ENCODE measurements at regions not wholly inside any gene's neighbourhood (a gene's known extent, or its start where the extent isn't known, plus 50 kb on each side); places are given as distances from the start of the nearest gene placed in this dataset.
"Not testable (repeated sequence)": the region's sequence is repeated elsewhere in the genome, so short reads cannot be mapped to it uniquely, and the experiment has no call there.

DNA sequence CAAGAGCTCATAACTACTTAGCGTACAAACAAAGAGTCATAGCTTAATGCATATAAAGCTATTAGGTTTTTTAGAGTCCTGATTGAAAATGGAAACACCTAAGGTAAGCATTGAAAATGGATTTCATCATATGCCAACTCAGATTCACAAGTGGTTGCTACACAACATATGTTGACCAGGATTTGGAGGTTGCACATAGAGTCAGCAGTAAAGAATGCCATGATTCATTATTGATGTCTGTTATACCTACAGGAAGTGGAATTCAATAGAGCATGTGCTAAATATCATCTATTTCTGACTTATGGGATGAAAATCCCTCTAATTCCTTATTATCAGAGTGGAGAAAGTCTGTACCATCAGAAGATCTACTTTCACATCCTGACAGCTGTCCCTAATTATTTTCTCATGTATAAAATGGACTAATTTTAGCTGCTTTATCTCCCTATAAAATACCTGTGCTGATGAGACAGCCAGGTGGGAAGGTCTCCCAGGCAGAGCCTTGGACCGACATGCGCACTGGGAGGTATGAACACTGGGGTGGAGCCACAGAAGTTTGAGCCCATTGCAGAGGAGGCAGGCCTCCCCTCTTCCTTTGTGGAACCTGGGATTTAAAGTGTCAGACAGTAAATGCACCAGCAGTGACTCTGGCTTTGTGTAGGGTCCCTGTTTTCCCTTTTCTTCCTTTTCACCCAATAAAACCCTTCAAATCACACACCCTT is 204.2 kb downstream of the AASDHPPT start:
- DNase-seq = no peak

DNA sequence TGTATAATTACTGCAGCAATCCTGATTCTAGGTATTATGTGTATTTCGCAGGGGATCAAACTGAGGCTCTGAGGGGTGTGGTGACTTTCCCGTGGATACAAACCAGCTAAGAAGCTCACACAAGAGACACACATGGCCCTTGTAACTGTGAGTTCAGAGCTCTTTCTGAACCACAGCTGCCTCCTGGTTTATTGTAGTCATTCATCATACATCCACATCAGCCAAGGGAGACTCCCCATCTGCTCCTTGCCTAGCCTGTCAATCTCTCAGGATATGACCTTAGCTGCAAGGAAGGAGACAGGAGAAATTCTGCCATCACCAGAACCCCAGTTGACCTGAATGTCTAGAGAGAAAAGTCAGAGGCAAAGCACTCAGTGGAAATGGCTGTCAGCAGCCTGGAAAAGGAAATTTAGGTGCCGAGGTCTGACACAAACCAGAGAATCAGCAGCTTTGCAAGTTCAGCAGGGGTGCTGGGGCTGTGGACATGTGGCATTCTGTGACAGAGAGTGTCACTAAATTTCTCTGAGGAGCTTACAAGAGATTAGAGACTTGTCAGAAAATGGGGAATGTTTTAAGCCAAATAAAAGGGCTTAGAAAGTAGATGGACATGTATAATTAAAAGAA is 209.5 kb downstream of the AASDHPPT start:
- peak in 1 of 2 experiments; percentile 21 for DNase-seq

DNA sequence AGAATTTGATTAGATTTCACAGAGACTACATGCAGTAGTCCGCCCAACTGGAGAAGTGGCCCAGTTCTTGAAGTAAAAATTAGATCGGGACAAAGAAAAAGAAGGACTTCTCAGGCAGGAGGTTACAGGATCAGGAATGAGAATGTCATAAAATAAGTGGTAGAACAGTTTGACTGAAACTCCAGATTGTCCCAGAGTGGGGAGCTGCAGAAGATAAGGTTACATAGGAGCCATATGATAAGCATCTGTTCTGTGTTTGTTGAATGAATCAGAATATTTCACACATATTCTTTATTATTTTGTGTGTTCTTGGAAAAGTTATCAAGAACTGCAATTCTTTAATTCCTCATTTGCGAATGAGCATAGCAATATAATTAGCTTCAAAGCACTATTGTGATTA is 210.6 kb downstream of the AASDHPPT start:
- DNase-seq = no peak

DNA sequence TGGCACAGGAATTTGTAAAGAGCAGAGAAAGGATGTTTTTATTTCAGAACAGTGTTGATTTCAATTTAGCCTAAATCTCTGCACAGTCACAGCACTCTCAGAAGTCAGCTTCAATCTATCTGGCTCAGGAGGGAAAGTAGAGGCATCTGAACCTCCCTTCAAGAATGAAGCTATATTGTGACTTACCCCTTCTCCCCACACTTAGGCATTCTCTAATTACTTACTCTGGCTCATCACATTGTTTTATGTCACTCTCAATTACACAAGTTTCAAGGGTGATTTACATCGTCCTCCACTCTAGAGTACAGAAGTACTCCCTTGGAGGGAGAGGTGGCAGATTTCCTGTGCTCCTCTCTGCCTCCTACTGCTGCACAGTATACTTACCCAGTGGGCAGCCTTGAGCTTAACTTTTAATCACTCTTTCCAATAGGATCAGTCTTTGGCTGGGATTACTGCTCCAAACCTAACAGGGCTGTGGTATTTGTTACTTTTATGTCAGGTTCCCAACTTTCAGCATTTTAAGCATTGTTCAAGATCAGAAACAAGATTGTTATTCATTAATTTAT is 211.4 kb downstream of the AASDHPPT start:
- no peak for DNase-seq

DNA sequence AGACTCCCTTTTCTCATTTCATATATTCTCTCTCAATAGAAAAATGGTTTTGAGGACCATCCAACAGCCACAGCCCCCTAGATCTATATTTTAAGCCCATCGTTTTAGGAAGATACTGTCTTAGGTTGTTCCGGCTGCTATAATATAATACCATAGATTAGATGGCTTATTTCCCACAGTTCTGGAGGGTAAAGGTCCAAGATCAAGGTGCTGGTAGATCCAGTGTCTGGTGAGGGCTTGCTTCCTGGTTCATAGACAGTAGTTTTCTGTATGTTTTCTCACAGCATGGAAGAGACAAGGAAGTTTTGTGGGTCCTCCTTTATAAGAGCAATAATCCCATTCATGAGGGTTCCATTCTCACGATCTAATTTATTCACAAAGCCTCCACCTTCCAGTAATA is 215.1 kb downstream of the AASDHPPT start:
- no peak for DNase-seq

DNA sequence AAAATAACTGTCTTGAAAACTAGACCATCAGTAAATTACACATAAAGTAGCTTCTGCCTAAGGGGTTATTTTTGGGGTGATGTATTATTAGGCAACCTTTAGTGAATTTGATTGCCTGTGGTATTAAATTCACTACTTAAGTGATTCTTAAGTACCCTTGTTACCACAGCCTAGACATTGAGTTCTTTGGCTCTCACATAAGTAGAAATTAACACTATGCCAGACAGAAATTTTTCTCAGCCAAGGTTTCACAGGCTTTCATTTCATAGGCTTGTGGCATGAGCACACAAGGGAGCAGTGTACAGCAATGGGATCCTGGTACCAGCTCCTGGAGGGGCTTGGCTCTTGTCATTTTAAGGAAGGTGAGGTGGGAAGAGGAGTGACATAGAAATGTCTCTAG is 218.5 kb downstream of the AASDHPPT start:
- DNase-seq = no peak

DNA sequence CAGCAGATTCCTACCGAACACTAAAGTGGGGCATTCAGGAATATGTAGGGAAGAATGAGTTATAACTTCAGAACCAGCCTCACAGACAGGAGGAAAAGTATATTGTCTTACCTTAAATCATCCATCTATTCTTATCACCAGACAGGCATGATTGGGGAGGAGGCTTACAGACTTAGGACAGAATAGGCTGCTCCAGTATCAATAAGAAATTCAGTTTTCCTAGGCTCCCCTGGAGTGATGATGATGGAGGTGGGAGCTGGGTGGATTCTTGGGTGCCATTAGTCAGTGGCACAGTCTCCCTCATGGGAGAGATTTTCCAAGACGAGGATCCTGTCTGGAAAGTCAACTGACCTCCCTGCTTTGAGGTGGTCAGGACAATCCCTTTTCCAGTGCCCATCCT is 225.0 kb downstream of the AASDHPPT start:
- DNase-seq = no peak

DNA sequence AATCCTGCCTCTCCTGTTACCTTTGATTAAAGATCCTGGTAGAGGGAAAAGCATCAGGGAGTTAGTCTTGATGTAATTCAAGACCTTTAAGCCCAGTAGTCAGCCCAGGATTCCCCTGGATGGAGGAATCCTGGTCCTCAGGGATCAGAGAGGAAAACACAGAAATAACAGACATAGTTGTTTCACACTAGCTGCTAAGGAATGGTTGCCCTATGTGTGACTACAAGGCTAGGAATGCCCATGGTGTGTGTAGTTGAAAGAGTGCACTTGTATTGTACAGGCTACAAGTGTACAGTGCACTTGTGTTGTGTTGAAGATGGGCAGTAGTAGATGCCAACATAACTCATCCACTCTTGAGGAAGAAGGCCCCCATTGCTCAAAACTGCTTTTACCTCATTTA is 226.8 kb downstream of the AASDHPPT start:
- no peak for DNase-seq

DNA sequence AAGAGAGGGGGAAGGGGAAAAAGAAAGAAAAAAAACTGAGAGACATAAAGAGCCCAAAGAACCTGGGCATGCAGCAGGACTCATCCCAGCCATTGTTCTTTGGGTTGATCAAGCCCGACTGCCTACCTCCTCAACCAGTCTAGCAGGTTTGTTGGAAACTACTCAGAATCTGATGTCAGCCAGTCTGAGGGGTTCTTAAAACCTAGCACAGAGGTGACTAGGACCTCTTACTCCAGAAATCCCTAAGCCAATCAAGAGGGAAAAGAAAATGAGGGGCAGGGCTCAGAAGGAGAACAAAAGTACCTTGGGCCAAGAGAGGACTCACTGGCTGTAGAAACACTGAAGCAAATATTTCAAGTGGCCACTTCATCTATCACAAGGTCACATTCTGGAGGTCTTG is 228.0 kb downstream of the AASDHPPT start:
- DNase-seq = no peak

DNA sequence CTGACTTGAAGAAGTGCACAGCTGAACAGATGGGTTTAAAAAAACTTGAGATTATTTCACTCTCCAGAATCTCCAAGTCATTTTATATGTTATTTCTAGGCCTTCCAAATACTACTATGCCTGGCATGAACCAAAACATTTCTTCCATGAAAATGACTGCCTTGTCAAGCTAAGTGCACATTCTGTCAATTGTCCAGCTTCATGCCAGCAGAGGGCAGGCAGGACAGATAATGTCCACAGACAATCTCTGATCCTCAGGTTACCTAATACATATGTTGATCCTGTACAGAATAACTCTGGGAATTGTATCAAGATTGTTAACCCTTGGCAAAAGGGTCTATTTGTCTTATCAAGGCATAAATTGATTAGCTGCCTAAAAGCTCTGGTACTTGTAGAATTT is 229.5 kb downstream of the AASDHPPT start:
- no peak for DNase-seq

DNA sequence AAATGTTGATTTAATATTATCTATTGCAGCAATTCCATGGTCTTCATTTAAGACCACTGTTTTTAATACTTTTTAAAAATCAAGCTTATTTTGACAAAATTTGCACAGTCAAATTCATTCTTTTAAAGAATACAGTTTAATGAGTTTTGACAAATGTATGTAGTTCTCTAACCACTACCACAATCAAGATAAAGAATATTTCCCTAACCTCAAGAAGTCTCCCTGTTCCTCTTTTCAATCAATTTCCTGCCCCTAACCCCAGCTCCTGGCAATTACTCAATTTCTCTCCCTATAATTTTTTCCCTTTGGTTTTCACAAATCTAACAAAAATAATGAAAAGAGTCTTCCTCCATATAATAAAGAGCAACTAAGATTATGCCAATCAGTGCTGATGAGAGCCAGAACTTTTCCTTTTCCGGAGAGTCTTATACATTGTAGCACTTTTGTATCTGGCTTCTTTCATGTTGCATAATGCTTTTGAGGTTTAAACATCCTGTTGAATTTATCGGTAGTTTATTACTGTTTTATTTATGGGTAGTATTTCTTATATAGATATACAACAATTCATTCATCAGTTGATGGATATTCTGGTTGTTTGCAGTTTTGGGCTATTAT is 231.7 kb downstream of the AASDHPPT start:
- DNase-seq = no peak

DNA sequence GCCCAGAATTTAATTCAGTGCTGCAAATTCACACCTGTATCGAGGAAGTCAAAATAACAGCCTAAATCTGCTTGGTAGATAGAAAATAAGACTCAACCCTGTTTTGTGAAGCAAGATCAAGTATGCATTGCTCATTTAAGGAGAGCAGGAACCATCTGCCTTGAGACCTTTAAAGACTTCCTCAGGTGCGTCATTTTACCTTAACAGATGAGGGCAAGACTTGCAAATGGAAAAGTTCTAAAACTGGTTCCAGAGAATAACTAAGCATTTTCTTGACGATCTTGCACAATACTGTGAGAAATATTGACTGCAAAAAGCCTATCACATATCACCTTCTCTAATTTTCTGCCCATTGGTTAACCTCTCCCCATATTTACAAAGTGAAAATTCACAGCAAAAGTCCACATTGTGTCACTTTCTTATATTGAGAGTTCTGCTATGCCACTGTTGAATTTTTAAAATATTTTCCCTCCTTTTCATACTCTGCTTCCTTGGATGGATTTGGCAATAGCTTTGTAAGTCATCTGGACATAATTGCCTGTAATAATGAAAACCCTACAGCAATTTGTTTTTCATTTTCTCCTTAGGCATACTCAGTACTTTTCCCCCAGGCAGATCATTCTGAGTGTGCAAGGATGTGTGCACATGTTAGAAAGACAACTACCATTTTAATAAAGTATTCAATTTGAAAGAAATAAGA is 234.2 kb downstream of the AASDHPPT start:
- no peak for DNase-seq

DNA sequence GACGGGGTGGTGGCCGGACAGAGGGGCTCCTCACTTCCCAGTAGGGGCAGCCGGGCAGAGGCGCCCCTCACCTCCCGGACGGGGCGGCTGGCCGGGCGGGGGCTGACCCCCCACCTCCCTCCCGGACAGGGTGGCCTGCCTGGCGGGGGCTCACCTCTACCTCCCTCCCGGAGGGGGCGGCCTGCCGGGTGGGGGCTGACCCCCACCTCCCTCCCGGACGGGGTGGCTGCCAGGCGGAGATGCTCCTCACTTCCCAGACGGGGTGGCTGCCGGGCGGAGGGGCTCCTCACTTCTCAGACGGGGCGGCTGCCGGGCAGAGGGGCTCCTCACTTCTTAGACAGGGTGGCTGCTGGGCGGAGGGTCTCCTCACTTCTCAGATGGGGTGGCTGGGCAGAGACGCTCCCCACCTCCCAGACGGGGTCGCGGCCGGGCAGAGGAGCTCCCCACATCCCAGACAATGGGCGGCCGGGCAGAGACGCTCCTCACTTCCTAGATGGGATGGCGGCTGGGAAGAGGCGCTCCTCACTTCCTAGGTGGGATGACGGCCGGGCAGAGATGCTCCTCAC is 239.8 kb downstream of the AASDHPPT start:
- not testable (repeated sequence) for DNase-seq

DNA sequence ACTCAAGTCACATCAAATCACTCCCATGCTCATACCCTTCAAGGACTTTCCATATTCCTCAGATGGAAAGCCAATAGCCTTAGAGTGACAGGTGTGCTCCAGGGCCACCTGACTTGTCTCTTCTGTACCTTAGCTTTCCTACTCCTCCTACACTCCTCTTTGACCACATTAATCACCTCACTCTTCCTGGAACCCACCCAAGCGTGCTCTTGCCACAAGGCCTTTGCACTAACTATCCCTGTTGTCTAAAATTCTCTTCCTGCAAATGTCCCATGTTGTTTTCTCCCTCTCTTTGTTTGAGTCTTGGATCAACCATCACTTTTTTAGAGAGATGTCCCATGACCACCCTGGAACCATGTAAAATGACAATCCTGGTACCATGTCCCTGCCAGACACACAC is 244.1 kb downstream of the AASDHPPT start:
- DNase-seq = no peak

DNA sequence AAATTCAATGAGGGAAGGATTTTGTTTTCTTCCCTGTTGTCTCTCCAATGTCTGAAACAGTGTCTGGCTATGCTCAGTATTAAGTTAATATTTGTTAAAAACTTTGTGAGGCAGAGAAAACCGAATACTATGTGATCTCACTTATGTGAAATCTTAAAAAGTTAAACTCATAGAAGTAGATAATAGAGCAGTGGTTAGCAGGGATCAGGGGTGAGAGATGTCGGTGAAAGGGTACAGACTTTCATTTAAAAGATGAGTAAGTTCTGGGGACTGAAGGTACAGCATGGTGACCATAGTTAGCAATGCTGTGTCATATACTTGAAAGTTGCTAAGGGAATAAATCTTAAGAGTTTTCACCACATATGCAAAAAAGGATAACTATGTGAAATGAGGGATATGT is 244.6 kb downstream of the AASDHPPT start:
- DNase-seq = no peak

DNA sequence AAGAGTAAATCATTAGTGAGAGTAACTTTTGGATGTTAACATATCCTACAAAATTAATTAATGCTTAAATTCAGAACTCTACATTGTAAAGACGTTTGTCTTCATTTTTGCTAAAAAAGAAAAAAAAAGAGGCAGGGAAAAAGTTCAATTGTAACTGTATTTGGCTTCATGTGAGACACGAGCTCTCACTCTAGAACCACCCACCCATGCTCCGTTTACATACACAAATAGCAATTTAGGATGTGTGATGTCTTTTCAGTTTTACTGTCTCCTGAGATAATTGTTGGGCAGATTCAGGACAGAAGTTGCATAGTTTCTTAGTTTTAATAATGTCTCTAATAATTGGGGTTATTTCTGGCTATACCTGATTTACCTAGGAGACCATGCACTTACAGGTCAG is 248.6 kb downstream of the AASDHPPT start:
- DNase-seq = no peak

DNA sequence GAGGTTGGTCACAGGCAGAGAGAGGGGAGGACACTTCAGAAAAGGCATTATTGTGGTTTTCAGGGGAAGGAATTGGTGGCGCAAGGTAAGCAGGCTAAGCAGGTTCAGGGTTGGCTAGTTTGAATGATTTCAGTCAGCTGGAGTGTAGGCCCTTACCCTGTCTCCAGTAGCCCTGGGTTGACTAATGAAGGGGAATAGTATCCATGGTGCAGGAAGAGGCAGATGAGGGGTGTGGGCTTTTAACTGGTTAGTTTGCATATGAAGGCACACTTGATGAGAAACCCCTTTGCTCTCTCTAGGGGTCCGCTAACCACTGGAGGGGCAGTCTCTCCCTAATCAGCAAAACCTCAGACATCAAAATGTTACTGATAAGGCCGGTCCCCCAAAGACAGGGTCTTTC is 249.7 kb downstream of the AASDHPPT start:
- DNase-seq = no peak

DNA sequence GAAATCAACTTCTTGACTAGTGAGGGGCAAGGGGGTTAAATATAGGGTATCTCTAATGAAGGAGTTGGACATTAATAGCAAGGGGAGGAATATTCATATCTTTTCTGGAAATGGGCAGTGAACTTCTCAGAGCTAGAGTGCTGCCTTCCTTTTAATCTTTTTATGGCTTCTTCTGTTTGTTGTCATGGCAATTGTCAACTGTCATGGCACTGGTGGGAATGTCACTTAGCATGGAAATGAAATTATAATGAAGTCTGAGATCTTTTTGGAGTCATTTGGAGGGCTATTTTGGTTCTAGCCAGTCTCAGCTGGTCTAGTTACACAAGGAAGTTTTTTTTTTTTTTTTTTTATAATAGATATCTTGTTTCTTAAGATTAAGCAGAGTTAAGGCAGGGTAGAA is 250.2 kb downstream of the AASDHPPT start:
- no peak for DNase-seq

DNA sequence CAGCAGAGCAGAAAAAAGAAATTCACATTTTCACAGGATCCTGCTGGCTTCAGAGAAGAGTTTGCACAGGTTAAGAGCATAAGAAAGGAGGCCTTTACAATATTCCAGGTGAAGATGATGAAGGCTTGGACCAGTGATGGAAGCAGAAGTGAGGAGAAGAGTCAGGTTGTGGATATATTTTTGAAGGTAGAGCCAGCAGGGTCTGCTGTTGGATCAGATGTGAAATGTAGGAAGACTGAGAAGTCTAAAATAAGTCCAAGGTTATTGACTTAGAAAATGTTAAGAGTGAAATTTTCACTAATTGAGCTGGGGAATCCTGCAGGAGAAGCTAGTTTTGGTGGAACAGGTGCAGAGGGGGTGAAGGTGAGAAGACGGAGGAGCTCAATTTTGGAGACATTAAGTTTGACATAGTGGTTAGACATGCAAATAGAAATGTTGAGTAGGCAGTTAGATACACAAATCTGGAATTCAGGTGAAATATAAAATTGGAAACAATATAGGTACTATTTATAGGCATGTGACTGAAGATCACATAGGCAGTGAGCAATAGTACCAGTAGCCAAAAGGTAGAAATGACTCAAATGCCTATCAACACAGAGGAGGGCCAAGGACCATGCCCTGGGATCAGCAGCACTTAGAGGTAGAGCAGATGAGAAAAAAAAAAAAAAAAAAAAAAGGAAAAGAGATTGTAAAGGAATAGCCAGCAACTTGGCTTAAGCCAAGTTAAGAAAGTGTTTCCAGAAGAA is 252.0 kb downstream of the AASDHPPT start:
- no peak for DNase-seq

DNA sequence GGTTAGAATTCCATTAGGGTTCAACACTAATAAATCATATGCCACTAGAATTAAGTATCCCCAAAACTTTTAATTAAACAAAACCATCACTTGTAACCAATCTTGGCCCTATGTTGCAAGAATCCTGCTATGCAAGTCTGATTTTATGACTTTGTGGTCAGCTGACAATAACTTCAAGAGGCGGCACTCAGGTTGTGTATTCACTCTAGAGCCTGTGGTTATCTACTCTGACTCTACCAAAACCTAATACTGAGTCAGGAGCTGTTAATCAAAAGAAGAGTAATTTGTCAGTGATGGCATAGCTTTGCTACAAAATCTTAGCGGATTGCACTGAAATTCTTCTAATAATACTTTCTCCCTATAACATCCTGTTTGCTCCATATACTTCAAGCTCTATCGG is 253.7 kb downstream of the AASDHPPT start:
- no peak for DNase-seq

DNA sequence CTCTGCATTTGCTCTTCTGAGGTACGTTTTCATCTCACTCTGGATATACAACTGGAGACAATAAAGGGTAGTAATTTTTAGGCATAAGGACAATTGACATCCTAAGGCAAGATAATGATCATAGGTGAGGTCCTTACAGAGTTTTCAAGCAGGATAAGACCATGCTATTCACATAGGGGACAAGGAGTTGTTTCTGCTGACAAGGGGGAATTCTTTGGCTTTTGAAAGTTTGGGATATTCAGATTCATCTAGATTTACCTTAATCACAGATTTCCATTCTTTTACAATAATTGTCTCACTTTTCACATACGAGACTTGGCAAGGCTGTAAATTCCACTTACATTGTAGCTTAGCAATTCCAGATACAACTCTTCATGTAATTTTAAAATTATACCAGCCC is 256.2 kb downstream of the AASDHPPT start:
- no peak for DNase-seq

DNA sequence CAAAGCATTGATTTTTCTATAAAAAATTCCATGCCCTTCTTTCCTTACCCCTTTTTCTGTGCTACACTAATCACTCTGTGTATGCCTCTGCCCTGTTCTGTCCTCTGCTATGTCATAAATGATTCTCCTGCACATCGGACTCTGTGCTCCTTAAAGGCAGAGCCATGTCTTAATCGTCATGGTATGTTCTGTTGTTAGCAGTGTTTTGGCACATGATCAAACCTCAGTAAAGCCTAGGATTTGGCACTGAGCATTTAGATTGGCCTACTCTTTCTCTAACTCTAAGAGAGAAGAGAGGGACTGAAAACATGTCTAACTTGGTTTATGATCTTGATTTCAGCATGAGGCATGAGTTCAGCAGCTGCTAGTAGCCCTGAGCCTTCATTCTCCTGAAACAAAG is 266.9 kb downstream of the AASDHPPT start:
- DNase-seq = peak in 1 of 2 experiments; percentile 49

Measured in NCI-H446 (cell line).